Mammary epithelial cell (primary cell): ENCODE measurements at regions not wholly inside any gene's neighbourhood (a gene's known extent, or its start where the extent isn't known, plus 50 kb on each side); places are given as distances from the start of the nearest gene placed in this dataset.

Experiments
- CTCF ChIP-seq, 2 donors: IDR thresholded peaks in 1 of 2; conservative IDR thresholded peaks in 1 of 2; 2 replicates each; pipeline ENCODE4 v1.5.1; 2011 to 2012; ENCODE audit warnings: inconsistent platforms in 2 of 2, low read length in 2 of 2, mild to moderate bottlenecking in 2 of 2, control low read depth in 1 of 2, low read depth in 1 of 2; ENCODE audit not compliant: insufficient read depth in 1 of 2; ENCODE audit errors: extremely low read depth in 1 of 2
- EZH2 ChIP-seq: IDR thresholded peaks from 2 replicates; pipeline ENCODE4 v1.6.1; 2012; ENCODE audit warnings: low read length, inconsistent platforms, borderline replicate concordance

GRCh38 chr6:170140129-170140528, 150.7 kb downstream of the DLL1 start:
- TF ChIP-seq EZH2: no peak
- no peak for TF ChIP-seq CTCF (conservative IDR thresholded peaks at IDR 0.05 in 1 of 2, IDR thresholded peaks at IDR 0.05 in 1 of 2; ENCODE audit: extremely low read depth in 1 of 2, insufficient read depth in 1 of 2, low read depth in 1 of 2, low read length in 2 of 2)
